Left forelimb (tissue), 1 donor: ENCODE measurements at regions not wholly inside any gene's neighbourhood (a gene's known extent, or its start where the extent isn't known, plus 50 kb on each side); places are given as distances from the start of the nearest gene placed in this dataset.

Experiments
- DNase-seq: peaks from one replicate; pipeline ENCODE4 v3.0.0-alpha.2; 2018; ENCODE audit warnings: low spot score

DNA sequence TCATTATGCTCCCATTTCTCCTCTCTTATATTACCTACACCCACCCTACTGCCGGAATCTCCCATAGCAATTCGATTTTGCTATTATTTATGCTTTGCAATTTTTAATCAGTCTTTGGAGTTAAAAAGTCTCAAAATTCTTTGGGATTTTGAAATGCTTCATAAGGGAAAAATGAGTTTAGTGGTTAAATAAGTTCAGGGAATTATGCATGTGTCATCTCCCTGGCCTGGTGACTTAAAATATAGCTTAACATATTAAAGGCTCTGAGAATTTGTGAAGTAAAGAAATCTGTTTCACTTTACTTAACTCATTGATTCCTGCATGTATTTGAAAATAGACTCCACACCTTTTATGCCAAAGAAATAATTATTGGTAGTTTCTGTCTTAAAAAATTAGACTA, 185.1 kb upstream of the DIPK2B start:
- no peak for DNase-seq

DNA sequence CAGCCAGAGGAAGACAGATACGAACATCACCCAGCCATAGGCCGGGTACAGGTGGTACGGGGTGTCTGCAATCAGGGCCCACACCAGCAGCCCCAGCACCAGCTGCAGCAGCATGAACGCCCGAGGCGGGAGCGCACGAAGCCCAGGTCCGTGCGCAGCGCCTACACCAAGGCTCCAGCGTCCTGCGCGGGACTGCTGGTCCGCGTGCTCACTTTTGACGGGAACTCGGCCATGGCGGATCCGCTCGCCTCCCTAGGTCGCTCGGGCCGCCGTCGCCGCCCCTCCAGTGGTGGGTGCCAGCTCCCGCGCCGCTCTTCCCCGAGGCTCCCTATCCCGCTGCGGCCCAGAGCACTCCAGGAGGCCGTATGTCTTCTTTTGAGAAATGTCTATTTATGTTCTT, 181.2 kb upstream of the DIPK2B start:
- DNase-seq, result no peak

DNA sequence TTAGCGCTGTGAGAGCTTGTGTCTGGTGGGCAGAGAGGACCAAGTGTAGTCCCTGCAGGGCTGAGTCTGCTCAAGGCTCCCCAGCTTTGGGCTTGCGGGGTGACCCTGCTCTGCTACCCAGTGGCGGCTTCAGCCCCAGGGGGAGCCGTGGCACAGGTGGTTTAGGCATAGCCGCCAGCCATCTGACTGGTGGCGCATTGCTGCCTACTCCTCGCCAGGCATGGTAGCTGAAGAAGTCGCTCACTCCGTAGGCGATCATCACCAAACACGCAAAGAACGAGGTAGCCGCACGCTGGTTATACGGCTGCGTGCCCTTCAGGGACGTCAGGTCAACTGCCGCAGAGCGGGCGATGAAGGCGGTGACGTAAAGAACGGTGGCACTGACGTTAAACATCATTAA, 180.7 kb upstream of the DIPK2B start:
- DNase-seq, result no peak

DNA sequence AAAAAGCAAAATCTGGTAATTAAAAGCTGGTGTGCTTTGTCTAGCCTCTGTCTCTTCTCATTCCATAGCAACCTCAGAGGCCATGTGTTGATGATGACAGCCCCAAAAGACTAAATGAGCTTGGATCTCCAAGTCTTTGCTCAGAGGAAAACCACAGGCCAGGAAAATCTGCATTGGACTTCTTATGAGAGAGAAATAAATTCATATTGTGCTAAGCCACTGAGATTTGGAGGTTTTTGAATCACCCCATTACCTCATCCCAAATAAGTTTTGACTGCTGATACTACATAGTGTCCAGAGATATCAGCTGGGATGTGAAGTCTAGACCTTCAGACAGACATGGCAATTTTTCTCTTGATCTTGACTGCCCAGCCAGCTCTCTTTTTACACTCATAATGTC, 178.6 kb upstream of the DIPK2B start:
- no peak for DNase-seq

DNA sequence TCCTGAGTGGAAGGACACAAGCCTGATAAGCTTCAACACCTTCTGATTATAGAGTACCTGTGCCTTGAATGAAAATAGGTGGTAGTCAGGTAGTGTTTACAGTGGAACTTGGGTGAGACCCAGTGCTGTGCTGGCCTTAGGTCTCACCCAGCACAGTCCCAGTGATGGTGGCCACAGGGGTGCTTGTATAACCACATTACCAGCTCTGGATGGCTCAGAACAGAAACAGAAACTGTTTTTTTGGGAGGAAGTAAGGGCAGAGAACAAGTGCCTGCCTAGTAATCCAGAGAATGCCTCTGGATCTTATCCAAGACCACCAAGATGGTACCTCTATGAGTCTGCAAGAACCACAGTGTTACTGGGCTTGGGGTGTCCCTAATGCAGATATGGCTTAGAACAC, 171.5 kb upstream of the DIPK2B start:
- DNase-seq, result no peak

DNA sequence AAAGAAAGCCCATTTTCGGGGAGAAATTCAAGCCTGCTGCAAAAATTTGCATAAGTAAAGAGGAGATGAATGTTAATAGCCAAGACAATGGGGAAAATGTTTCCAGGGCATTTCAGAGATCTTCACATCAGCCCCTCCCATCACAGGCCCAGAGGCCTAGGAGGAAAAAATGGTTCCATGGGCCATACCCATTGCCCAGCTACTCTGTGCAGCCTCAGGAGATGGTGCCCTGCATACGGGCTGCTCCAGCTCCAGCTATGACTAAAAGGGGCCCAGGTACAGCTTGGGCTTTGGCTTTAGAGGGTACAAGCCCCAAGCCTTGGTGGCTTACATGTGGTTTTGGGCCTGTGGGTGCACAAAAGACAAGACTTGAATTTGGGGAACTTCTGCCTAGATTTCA, 168.0 kb upstream of the DIPK2B start:
- no peak for DNase-seq

DNA sequence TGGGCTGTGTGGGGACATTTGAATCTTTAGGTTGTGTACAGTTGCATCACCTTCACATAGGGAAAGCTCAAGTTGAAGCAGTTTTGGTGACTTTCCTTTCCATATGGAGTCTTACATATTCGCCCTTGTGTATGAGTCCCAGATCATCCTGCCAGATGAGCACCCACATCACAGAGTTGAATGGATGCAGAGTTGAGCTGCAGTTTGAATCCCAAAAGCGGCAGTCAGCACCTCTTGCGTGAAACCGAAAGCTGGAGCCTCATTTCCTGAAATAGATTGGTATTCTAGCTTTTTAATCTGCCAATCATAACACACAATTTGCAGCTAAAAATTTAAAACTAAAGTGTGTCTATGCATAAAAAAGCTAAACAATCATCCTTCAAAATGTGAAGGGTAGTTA, 162.9 kb upstream of the DIPK2B start:
- no peak for DNase-seq

DNA sequence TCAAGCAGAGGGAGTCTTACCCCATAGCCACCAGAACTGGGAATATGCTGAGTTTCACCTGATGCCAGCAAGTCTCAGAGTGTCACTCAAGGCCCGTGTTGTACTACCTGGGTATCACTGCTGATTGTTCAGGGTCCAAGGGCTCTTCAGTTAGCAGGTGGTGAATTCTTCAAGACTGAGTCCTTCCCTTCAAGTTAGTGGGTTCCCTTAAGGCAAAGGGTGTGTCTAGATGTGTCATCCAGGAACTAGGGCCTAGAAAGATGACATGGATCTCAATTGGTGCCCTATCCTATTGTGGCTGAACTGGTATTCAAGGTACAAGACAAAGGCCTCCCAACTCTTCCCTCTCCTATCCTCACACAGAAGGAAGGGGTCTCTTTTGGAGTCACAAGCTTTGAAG, 159.9 kb upstream of the DIPK2B start:
- DNase-seq, result no peak

DNA sequence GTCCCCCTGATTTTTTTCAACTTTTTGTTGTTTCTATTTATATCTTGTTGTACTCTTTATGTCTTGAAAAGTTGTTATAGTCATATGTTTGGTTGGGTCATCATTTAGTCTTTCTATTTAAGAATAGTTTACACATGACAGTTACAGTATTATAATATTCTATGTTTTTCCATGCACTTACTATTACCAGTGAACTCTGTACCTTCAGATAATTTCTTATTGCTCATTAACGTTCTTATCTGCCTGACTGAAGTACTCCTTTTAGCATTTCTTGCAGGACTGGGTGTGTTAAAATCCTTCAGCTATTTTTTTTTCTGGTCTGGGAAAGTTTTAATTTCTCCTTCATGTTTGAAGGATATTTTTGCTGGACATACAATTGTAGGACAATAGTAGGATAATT, 157.7 kb upstream of the DIPK2B start:
- no peak for DNase-seq

DNA sequence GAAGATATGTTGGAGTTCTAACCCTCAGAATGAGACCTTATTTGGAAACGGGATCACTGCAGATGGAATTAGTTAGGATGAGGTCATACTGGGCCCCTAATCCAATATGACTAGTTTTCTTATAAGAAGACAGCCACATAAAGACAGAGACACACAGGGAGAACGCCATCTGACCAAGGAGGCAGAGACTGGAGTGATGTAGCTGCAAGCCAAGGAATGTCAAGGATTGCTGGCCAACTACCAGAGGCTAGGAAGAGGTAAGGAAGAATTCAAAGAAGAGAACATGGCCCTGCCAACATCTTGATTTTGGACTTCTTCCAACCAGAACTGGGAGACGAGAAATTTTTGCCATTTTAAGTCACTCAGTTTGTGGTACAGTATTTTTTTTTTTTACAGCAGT, 152.8 kb upstream of the DIPK2B start:
- DNase-seq, result no peak

DNA sequence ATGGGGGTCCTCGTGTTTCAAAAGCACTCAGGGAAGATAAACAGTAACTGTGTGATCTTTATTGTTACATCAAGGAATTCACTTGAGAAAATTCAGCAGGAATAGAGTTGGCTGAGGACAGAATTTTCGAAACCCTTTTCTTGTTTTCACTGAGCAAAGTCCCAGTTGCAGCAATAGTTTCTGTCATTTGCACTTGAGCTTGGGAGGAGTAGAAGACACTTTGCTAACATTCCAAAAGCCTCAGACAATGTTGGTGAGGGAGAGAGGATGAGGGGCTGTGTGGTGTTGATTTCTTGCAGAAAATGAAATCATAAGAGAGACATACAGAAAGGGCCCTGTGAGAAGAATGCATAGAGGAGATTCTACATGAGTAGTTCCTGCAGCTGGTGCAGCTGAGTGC, 151.9 kb upstream of the DIPK2B start:
- DNase-seq, result no peak

DNA sequence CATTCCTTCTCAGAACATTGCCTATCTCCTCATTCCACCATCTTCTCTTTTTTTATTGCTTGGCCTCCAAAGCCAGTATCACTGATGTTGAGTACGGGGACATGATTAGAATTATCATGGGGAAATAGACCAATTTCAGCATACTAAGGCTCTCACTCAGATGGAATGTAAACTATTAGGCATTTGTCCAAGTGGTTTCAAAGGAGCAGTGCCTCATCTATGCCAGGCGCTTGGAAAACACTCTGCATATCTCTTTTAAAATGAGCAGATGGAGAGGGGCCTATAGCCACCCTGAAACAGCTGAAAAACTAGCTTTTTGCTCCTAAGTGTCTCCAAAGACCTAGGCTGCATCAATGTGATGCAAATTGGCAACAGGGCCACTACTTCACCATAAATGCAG, 150.8 kb upstream of the DIPK2B start:
- DNase-seq, result no peak

DNA sequence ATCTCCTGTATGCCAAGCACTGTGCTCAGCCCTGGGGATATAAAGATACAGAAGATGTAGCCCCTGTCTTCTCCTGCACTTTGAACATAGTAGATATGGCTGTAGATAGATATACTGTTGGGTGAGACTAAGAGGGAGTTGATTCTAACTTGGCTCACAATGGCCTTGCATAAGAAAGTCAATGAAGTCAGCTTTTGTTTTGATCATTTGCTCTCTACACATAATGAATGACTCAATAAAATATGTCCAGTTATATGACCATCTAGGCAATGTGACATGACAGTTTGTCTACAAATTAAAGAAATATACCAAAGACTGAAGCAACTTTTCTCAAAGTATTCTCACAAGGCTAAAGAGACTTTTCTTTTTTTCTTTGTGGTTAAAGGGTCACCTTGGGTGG, 147.6 kb upstream of the DIPK2B start:
- no peak for DNase-seq

DNA sequence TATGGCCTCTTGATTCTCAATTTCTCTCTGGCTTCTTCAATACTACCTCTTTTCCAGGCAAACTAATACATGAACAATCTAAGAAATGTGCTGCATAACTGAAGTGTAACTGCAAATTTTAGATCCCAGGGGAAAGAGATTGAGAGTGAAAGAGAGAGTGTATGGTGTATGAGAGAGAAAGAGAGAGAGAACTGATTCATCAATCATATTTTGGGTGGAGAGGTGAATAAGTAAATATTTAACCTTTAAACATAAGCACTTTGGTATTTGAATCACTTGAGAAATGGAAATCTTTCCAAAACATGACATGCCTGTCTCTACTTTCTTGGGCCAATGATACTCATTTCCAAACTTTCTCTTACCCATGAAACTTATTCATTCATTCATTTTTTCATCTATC, 147.2 kb upstream of the DIPK2B start:
- DNase-seq, result no peak

DNA sequence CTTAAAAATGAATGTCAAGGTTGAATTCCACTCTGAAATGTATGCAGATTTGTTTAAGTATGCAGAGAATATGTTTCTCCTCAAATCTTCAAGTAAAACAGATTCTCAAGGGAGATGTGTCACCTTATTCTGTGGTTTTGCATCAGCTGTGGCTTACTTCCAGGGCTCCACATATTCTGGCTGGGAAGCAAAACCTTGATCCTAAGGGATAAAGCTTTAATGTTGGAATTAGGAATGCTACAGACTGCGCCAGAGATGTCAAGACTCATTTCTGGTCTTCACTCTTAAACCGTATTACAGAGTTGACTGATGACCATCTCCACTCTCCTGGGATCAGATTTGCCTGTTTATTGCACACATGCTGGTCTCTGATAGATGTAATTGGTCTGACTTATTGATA, 143.9 kb upstream of the DIPK2B start:
- no peak for DNase-seq

DNA sequence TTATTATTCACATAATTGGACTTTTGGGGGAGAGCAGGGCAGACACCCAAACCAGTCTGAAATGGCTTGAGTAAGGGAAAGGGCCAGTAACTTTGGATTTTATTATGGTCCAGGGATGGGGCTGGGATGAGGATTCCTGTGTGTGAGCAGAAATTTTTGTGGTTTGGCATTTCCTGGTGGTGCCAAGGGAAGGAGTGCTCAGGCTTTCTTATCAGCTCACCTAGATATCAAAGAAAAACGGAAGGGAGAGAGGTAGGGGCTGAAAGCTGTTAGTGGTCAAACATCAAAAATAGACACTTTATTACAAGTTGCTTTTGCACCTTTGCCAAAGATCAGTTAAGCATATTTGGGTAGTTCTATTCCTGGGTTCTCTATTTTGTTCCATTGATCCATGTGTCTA, 128.5 kb upstream of the DIPK2B start:
- no peak for DNase-seq

DNA sequence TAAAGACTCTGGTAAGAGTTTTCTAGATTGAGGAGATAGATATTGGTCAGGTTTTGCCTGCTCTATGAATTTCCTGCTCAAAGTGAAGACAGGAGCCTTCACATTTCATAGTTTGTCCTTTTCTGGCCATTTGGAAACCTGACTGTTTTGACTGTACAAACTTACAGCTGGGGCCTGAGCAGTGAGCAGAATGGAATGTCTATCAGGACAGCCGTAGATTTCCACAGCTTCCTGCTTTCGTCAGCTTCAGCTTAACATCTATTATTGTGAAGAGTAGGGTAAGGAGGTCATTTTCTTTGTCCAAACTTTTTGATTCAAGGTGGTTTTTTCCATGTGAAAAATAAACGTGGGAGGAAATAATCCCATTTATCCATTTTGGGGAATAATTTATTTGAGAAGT, 124.3 kb upstream of the DIPK2B start:
- no peak for DNase-seq

DNA sequence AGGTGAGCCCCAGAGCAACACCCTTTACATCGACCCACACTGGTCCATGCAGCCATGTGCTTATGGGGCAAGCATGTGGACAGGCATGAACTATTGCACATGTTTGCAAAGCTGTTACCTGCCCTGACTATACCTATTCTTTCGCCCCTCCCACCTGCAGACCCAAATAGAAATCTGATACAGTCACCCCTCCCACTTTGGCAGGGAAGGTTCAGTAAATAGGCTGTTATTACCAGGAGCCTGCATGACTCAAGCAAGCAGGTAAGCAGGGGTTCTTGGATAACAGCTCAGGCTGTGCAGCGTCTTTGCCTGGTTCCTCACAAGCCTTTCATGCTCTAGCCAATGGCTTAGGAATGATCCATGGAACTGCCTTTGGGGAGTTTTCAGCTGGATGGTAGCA, 122.7 kb upstream of the DIPK2B start:
- no peak for DNase-seq

DNA sequence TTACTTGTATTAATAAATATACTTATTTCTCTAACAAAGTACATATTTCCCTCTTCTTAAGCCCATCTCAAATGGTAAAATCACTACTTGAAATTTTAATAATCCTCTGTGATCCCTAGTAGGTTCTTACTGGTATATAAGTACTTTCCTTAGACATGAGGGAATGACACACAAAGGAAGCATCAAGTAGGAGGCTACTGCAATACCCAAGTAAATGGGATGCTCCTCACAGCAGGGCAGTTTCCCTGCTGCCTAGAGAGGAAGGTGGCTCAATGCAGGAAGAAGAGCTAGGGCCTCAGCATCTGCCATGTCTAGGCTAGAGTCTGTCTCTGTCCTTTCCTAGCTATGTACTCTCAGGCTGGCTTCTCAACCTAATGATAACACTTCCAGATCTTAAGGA, 122.1 kb upstream of the DIPK2B start:
- no peak for DNase-seq

DNA sequence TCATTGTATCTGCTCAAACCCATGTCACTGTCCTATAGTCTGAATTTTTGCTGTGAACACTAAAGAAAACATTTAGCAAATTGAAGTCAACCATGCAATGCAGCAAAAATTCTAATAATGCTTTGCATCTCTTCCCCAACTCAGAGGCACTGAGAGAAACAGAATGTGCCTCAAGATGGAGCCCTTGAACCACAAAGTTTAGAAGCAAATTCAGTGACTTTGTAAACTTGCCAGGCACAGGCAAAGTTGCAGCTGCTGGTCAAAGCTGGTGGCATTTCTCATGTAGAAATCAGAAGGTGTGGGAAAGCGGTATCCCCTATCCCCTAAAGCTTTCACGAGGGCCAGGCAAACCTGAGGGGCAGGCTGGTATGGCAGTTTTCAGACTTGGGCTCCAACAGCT, 121.7 kb upstream of the DIPK2B start:
- no peak for DNase-seq

DNA sequence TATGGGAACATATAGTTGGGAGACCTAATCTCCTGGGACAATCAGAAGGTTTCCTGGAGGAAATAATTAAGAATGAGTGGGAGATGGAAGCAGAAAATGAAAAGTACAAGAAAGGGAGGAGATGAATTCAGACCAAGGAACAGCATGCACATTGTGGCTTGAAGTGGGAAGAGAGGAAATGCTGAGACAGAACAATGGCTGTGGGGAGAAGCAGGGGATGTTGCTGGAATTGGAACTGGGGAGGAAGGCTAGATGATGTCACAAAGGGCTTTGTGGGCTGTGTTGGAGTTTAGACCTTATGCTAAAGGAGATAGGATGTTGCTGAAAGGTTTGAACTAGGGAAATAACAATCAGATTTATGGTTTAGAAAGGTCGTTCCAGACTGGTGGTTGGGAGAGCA, 119.5 kb upstream of the DIPK2B start:
- no peak for DNase-seq

DNA sequence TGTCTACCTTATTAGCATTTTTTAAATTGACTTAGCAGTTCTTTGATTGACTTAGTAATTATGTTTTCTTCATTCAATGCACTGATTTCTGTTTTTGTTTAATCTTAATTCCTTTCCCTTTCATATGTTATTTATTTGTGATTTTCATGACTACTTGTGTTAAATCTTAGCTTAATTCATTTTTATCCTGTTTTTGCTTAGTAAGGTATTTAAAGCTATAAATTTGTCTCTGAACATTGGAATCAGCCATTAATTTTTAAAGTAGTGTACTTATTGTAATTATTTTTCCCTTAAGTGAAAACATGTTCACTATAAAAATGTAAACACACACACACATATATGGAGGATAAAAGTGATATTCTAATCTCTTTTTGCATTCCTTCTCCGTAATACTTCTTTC, 109.1 kb upstream of the DIPK2B start:
- DNase-seq, result no peak

DNA sequence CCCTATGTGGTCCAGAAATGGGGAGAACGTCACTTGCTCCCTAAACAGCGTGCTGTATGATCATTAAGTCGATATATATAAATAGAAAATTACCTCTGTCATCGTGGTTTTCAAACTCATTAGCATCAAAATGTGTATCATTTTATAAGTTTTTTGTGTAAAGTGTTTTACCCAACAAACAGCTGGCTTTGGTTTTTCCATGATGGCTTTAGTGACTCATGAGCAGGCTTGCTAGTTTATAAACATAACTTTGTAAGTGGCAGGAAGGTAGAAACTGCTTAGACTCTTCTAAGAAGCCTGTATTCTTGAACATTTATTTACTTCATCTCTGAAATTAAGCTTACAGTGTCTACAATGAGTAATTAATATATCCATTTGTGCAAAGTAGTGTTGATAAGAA, 108.4 kb upstream of the DIPK2B start:
- no peak for DNase-seq

DNA sequence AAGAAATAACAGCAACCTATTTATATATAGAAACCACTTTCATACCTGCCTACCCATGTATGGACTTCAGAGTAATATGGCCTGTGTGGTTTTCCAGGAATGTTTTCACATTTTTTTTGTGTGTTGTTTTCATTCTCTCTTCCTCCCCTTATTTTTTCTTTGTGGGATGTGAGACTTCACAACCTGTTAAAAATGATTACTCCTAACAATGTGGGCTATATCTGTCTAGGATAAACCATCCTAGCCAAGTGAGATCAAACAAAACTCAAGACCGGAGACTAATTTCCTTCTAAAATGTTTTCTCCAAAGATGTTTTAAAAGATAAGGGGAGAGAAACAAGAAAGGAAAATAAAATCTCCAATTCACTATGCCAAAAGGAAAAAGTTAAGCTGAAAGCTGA, 106.1 kb upstream of the DIPK2B start:
- DNase-seq, result no peak

DNA sequence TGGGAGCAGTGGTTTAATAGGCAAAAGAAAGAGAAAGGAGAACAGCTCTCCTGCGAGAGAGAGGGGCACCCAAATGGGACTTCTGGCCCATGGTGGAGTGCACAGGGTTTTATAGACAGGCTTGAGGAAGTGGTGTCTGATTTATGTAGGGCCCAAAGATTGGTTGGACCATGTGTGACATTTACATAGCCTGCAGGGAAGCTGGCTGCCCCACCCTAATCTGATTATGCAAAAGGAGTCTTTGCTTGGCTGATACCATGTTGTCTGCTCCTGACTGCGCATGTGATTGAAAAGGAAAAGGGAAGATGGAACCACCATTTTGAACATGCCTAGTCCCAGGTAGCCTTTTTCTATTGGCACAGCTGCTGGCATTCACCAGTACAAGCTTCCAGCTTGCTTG, 100.0 kb upstream of the DIPK2B start:
- DNase-seq, result no peak
